ENCODE measurements at regions not wholly inside any gene's neighbourhood (a gene's known extent, or its start where the extent isn't known, plus 50 kb on each side); places are given as distances from the start of the nearest gene placed in this dataset.

GRCh38 chr16:13808102-13808501, 111.9 kb upstream of the ERCC4 start:
- WGBS, 2 donors, result 86 to 94% methylated on average over 8 of the region's 8 CpGs
- intact Hi-C loops (cut with DNase I), result no loop called here
- no peaks in the 10 kb centered on the region for H3K36me3 ChIP-seq
- H3K9me3 ChIP-seq, result no peaks in the 10 kb centered on the region
- TF ChIP-seq, protein P1, sequence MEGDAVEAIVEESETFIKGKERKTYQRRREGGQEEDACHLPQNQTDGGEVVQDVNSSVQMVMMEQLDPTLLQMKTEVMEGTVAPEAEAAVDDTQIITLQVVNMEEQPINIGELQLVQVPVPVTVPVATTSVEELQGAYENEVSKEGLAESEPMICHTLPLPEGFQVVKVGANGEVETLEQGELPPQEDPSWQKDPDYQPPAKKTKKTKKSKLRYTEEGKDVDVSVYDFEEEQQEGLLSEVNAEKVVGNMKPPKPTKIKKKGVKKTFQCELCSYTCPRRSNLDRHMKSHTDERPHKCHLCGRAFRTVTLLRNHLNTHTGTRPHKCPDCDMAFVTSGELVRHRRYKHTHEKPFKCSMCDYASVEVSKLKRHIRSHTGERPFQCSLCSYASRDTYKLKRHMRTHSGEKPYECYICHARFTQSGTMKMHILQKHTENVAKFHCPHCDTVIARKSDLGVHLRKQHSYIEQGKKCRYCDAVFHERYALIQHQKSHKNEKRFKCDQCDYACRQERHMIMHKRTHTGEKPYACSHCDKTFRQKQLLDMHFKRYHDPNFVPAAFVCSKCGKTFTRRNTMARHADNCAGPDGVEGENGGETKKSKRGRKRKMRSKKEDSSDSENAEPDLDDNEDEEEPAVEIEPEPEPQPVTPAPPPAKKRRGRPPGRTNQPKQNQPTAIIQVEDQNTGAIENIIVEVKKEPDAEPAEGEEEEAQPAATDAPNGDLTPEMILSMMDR (IDR thresholded peaks at IDR 0.05), result no peak
- no peak for TF ChIP-seq POLR2A (IDR thresholded peaks at IDR 0.05)
- no peak for DNase-seq
- no peaks in the 10 kb centered on the region for H3K4me1 ChIP-seq
- H3K27me3 ChIP-seq, result peaks cover 0 to 4% (median 0%) of the 10 kb centered on the region in 4 donors
- H3K27ac ChIP-seq, result no peak overlapping the region
- H3K4me3 ChIP-seq, result no peak overlapping the region

GRCh38 chr16:13809765-13810164, 110.2 kb upstream of the ERCC4 start:
- no peaks in the 10 kb centered on the region for H3K9me3 ChIP-seq
- no peaks in the 10 kb centered on the region for H3K4me1 ChIP-seq
- no peak for TF ChIP-seq POLR2A (IDR thresholded peaks at IDR 0.05)
- TF ChIP-seq, protein P1 (IDR thresholded peaks at IDR 0.05), result no peak
- no peak for DNase-seq
- no peak overlapping the region for H3K4me3 ChIP-seq
- peaks cover 0 to 6% (median 0%) of the 10 kb centered on the region in 4 donors for H3K27me3 ChIP-seq
- no peaks in the 10 kb centered on the region for H3K36me3 ChIP-seq
- intact Hi-C loops (cut with DNase I), result no loop called here
- no peak overlapping the region for H3K27ac ChIP-seq

- WGBS, 2 donors, result 24 to 47% methylated on average over 3 of the region's 3 CpGs
- Histone ChIP-seq H3K4me3 (no peak overlapping the region), H3K27me3 (peaks cover 0 to 10% (median 0%) of the 10 kb centered on the region in 4 donors), H3K9me3 (no peaks in the 10 kb centered on the region), H3K36me3 (no peaks in the 10 kb centered on the region), H3K27ac (no peak overlapping the region), H3K4me1 (no peaks in the 10 kb centered on the region)
- intact Hi-C loops (cut with DNase I), result no loop called here
- no peak for DNase-seq
- TF ChIP-seq POLR2A (IDR thresholded peaks at IDR 0.05), result no peak
- TF ChIP-seq, protein P1 (IDR thresholded peaks at IDR 0.05), result no peak
Observed at GRCh38 chr16:13811834-13812233, 108.1 kb upstream of the ERCC4 start.

GRCh38 chr16:13816701-13817100, 103.3 kb upstream of the ERCC4 start:
- H3K4me1 ChIP-seq, result no peaks in the 10 kb centered on the region
- no peaks in the 10 kb centered on the region for H3K9me3 ChIP-seq
- H3K27me3 ChIP-seq, result peaks cover 0 to 12% (median 0%) of the 10 kb centered on the region in 4 donors
- no peak overlapping the region for H3K4me3 ChIP-seq
- DNase-seq, result no peak
- intact Hi-C loops (cut with DNase I), result no loop called here
- H3K27ac ChIP-seq, result no peak overlapping the region
- no peaks in the 10 kb centered on the region for H3K36me3 ChIP-seq
- TF ChIP-seq, protein P1 (IDR thresholded peaks at IDR 0.05), result no peak
- TF ChIP-seq POLR2A (IDR thresholded peaks at IDR 0.05), result no peak

DNA sequence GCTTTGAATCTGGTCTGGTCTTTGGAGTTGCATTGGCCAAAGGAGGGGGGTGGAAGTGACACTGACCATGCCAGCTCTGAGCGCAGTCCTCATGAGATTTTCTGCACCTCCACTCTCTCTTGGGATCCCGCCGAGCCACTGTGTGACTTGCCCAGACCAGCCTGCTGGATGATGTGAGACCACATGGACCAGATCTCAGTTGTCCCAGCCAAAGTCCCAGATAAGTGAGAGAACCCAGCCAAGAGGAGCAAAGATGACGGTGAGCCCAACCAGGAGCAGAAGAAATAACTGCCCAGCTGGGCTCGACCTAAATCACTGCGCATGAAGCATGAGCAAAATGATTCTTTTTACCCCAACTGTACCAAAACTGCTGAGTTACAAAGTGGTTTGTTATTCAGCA, 96.5 kb upstream of the ERCC4 start:
- no peak for DNase-seq
- no peaks in the 10 kb centered on the region for H3K36me3 ChIP-seq
- no peaks in the 10 kb centered on the region for H3K9me3 ChIP-seq
- H3K4me3 ChIP-seq, result no peak overlapping the region
- no peaks in the 10 kb centered on the region for H3K27me3 ChIP-seq
- no peak overlapping the region for H3K27ac ChIP-seq
- WGBS, 2 donors, result 70 to 89% methylated on average over 4 to 5 of the region's 6 CpGs
- H3K4me1 ChIP-seq, result no peaks in the 10 kb centered on the region
- no peak for TF ChIP-seq POLR2A (IDR thresholded peaks at IDR 0.05)
- TF ChIP-seq, protein P1 (IDR thresholded peaks at IDR 0.05), result no peak
- intact Hi-C loops (cut with DNase I), result no loop called here
